AG09319 (cell line): ENCODE measurements at regions not wholly inside any gene's neighbourhood (a gene's known extent, or its start where the extent isn't known, plus 50 kb on each side); places are given as distances from the start of the nearest gene placed in this dataset.

ENCODE experiments used
- DNase-seq: peaks from one replicate; pipeline ENCODE4 v3.0.0-alpha.2; 2010; ENCODE audit warnings: low read depth; ENCODE audit errors: extremely low read depth
- CTCF ChIP-seq: IDR thresholded peaks from 2 replicates; pipeline ENCODE4 v1.5.1; 2011; ENCODE audit warnings: low read depth, mild to moderate bottlenecking, inconsistent platforms, low read length, moderate library complexity

- TF ChIP-seq CTCF, result no peak
- DNase-seq, result no peak
Observed at GRCh38 chr13:47555235-47555634, 445.8 kb downstream of the SUCLA2 start.

GRCh38 chr13:47553329-47553977 lies 447.6 kb downstream of the SUCLA2 start:
- TF ChIP-seq CTCF, result no peak
- DNase-seq, result no peak

- no peak for DNase-seq
- TF ChIP-seq CTCF, result no peak; the same call in 1 of the 2 replicates
Observed at GRCh38 chr13:47549219-47549752, 451.8 kb downstream of the SUCLA2 start.

GRCh38 chr13:47548294-47548840 lies 452.7 kb downstream of the SUCLA2 start:
- TF ChIP-seq CTCF, result no peak
- no peak for DNase-seq

GRCh38 chr13:47546391-47547225 lies 454.5 kb downstream of the SUCLA2 start:
- no peak for TF ChIP-seq CTCF

GRCh38 chr13:47545201-47546024 lies 455.7 kb downstream of the SUCLA2 start:
- no peak for TF ChIP-seq CTCF
- DNase-seq, result no peak

More at GRCh38 chr13:47546391-47547225, 454.5 kb downstream of the SUCLA2 start:
- DNase-seq, result no peak
